Calu3 (cell line): ENCODE measurements at regions not wholly inside any gene's neighbourhood (a gene's known extent, or its start where the extent isn't known, plus 50 kb on each side); places are given as distances from the start of the nearest gene placed in this dataset.

Source experiments
- BruUV-seq: library from RNA; stranded (reverse); fragments of 400-500 nt; replicated peaks from 2 replicates; lab custom pipeline; 2021; lab: Mats Ljungman, UMichigan
- CTCF ChIA-PET: fragments of 300-600 bp; sonication (Branson Sonifier 250); formaldehyde crosslinking; loops from one replicate; lab custom pipeline; 2022; ENCODE audit warnings: antibody characterized with exemption; lab: Charles Lee
- DNase-seq: peaks from one replicate; pipeline ENCODE4 v3.0.0; 2022
- H3K27ac Mint-ChIP-seq: one replicate; pipeline ENCODE4 v1.8.0; 2022; ENCODE audit warnings: mixed read lengths; ENCODE audit not compliant: unreplicated experiment
- H3K27me3 Mint-ChIP-seq: one replicate; pipeline ENCODE4 v1.8.0; 2022; ENCODE audit warnings: mixed read lengths; ENCODE audit not compliant: unreplicated experiment
- H3K36me3 Mint-ChIP-seq: one replicate; pipeline ENCODE4 v1.8.0; 2022; ENCODE audit warnings: mild to moderate bottlenecking, moderate library complexity, mixed read lengths; ENCODE audit not compliant: insufficient read depth, unreplicated experiment
- H3K4me1 Mint-ChIP-seq: one replicate; pipeline ENCODE4 v1.8.0; 2022; ENCODE audit warnings: mild to moderate bottlenecking, low read depth, mixed read lengths; ENCODE audit not compliant: unreplicated experiment
- H3K4me3 Mint-ChIP-seq: one replicate; pipeline ENCODE4 v1.8.0; 2022; ENCODE audit warnings: mild to moderate bottlenecking, low read depth, moderate library complexity, mixed read lengths; ENCODE audit not compliant: unreplicated experiment
- H3K9me3 Mint-ChIP-seq: one replicate; pipeline ENCODE4 v1.8.0; 2022; ENCODE audit warnings: low read depth, mixed read lengths; ENCODE audit not compliant: unreplicated experiment
- CTCF ChIP-seq: fragments of 200-600 bp; IDR thresholded peaks from one replicate; pipeline ENCODE4 v1.8.0; 2022; ENCODE audit warnings: antibody characterized with exemption; ENCODE audit not compliant: unreplicated experiment
- intact Hi-C: fragments of 100-400 bp; cut with micrococcal nuclease; formaldehyde crosslinking; loops from one replicate; pipeline ENCODE4 v1.10.0; 2022; ENCODE audit not compliant: unreplicated experiment

GRCh38 chr18:78538669-78539440 is 440.8 kb upstream of the SALL3 start:
- no peaks in the 10 kb centered on the region for H3K9me3 Mint-ChIP-seq
- no peaks in the 10 kb centered on the region for H3K4me1 Mint-ChIP-seq
- H3K36me3 Mint-ChIP-seq = no peaks in the 10 kb centered on the region
- H3K27ac Mint-ChIP-seq = no peak overlapping the region
- DNase-seq = no peak
- H3K4me3 Mint-ChIP-seq = no peak overlapping the region
- intact Hi-C loops = no loop called here
- H3K27me3 Mint-ChIP-seq = no peaks in the 10 kb centered on the region
- BruUV-seq = no TSS peak
- CTCF ChIA-PET = no interaction called here
- no peak for TF ChIP-seq CTCF

- no peaks in the 10 kb centered on the region for H3K4me1 Mint-ChIP-seq
- no TSS peak for BruUV-seq
- H3K27ac Mint-ChIP-seq = no peak overlapping the region
- H3K36me3 Mint-ChIP-seq = no peaks in the 10 kb centered on the region
- CTCF ChIA-PET = no interaction called here
- H3K27me3 Mint-ChIP-seq = no peaks in the 10 kb centered on the region
- H3K9me3 Mint-ChIP-seq = peaks cover under 1% of the 10 kb centered on the region
- intact Hi-C loops = no loop called here
- TF ChIP-seq CTCF = no peak
- no peak for DNase-seq
- no peak overlapping the region for H3K4me3 Mint-ChIP-seq
Observed at GRCh38 chr18:78540636-78541529, 438.7 kb upstream of the SALL3 start.

- no peak overlapping the region for H3K27ac Mint-ChIP-seq
- no peaks in the 10 kb centered on the region for H3K4me1 Mint-ChIP-seq
- CTCF ChIA-PET = no interaction called here
- H3K36me3 Mint-ChIP-seq = no peaks in the 10 kb centered on the region
- DNase-seq = no peak
- H3K4me3 Mint-ChIP-seq = no peak overlapping the region
- no peak for TF ChIP-seq CTCF
- H3K9me3 Mint-ChIP-seq = peaks cover 5% of the 10 kb centered on the region
- intact Hi-C loops = no loop called here
- H3K27me3 Mint-ChIP-seq = no peaks in the 10 kb centered on the region
- BruUV-seq = no TSS peak
Observed at GRCh38 chr18:78542204-78542603, 437.4 kb upstream of the SALL3 start.

GRCh38 chr18:78543201-78543725 is 436.4 kb upstream of the SALL3 start:
- no peak for TF ChIP-seq CTCF
- H3K4me1 Mint-ChIP-seq = no peaks in the 10 kb centered on the region

More at GRCh38 chr18:78543201-78543725, 436.4 kb upstream of the SALL3 start:
- peaks cover 5% of the 10 kb centered on the region for H3K9me3 Mint-ChIP-seq
- DNase-seq = no peak
- CTCF ChIA-PET = no interaction called here
- H3K27ac Mint-ChIP-seq = no peak overlapping the region
- H3K36me3 Mint-ChIP-seq = no peaks in the 10 kb centered on the region
- BruUV-seq = no TSS peak
- no peak overlapping the region for H3K4me3 Mint-ChIP-seq
- intact Hi-C loops = no loop called here
- H3K27me3 Mint-ChIP-seq = no peaks in the 10 kb centered on the region
